Right lobe of liver (tissue), 4 donors: ENCODE measurements at regions not wholly inside any gene's neighbourhood (a gene's known extent, or its start where the extent isn't known, plus 50 kb on each side); places are given as distances from the start of the nearest gene placed in this dataset.

Experiments
- CTCF ChIP-seq, 4 donors: fragments of 200-600 bp in 3 of 4; fragments of 450-650 bp in 1 of 4; IDR thresholded peaks; one replicate each; pipeline versions ENCODE4 v1.5.1 to v1.8.0; 2016 to 2022; ENCODE audit warnings: antibody characterized with exemption in 4 of 4, mild to moderate bottlenecking in 2 of 4
- POLR2A ChIP-seq: fragments of 450-650 bp; IDR thresholded peaks from one replicate; pipeline ENCODE4 v1.6.1; 2017; ENCODE audit warnings: antibody characterized with exemption, mild to moderate bottlenecking
- donor health status: DM: no; HTN: no; CAD: no.
- donor health status: DM: no; HTN: no; CAD: no.
- donor health status: DM: no; HTN: yes; CAD: no.

GRCh38 chr5:74462356-74462755 lies 178.2 kb downstream of the ENC1 start:
- TF ChIP-seq CTCF (IDR thresholded peaks at IDR 0.05) (no peak), POLR2A (no peak)
